HEK293 (cell line): ENCODE measurements at regions not wholly inside any gene's neighbourhood (a gene's known extent, or its start where the extent isn't known, plus 50 kb on each side); places are given as distances from the start of the nearest gene placed in this dataset.

Experiments used
- CTCF ChIA-PET: fragments of 350-600 bp; formaldehyde crosslinking; extraction: SDS; loops from one replicate; lab custom pipeline; 2021; ENCODE audit warnings: antibody characterized with exemption; lab: Yijun Ruan, JAX
- POLR2A ChIA-PET: fragments of 300-600 bp; formaldehyde crosslinking; extraction: SDS; loops from one replicate; lab custom pipeline; 2020; ENCODE audit warnings: antibody characterized with exemption, inconsistent platforms; lab: Yijun Ruan, JAX
- H3K27ac ChIP-seq: fragments of 200-500 bp; sonication (Bioruptor generic); 2 replicates; pipeline ENCODE4 v1.5.1; 2014; ENCODE audit warnings: low read depth, low read length, control low read depth, inconsistent platforms; ENCODE audit errors: extremely low read depth
- H3K36me3 ChIP-seq, 2 experiments: fragments of 200-500 bp in 1 of 2; sonication (Bioruptor generic) in 1 of 2; 1 replicate in 1 of 2; 2 replicates in 1 of 2; pipeline ENCODE4 v1.5.1; 2014 to 2017; ENCODE audit warnings: inconsistent platforms in 2 of 2, low read length in 2 of 2; ENCODE audit not compliant: control insufficient read depth in 2 of 2, insufficient read depth in 1 of 2
- H3K4me1 ChIP-seq: fragments of 200-500 bp; sonication (Bioruptor generic); 2 replicates; pipeline ENCODE4 v1.5.1; 2014; ENCODE audit warnings: mild to moderate bottlenecking, low read length, inconsistent platforms; ENCODE audit not compliant: control insufficient read depth, insufficient read depth
- H3K4me3 ChIP-seq: 2 replicates; pipeline ENCODE4 v1.5.1; 2011; ENCODE audit warnings: low read depth, mild to moderate bottlenecking, control low read depth, low read length, moderate library complexity
- H3K9me3 ChIP-seq: fragments of 200-500 bp; sonication (Bioruptor generic); 2 replicates; pipeline ENCODE4 v1.5.1; 2014; ENCODE audit warnings: low read depth, low read length, inconsistent platforms; ENCODE audit not compliant: control insufficient read depth, insufficient read depth
- AEBP2 ChIP-seq: fragments of 450-650 bp; formaldehyde crosslinking; IDR thresholded peaks from 2 replicates; pipeline ENCODE4 v1.5.1; 2016; ENCODE audit warnings: missing biosample characterization, missing genetic modification characterization, borderline replicate concordance
- EGR2 ChIP-seq: fragments of 450-650 bp; formaldehyde crosslinking; IDR thresholded peaks from 2 replicates; pipeline ENCODE4 v1.5.1; 2016; ENCODE audit warnings: low read depth, missing biosample characterization, missing genetic modification characterization
- GLIS1 ChIP-seq: fragments of 450-650 bp; formaldehyde crosslinking; IDR thresholded peaks from 2 replicates; pipeline ENCODE4 v1.5.1; 2016; ENCODE audit warnings: missing biosample characterization, missing genetic modification characterization
- KLF9 ChIP-seq: fragments of 450-650 bp; formaldehyde crosslinking; IDR thresholded peaks from 2 replicates; pipeline ENCODE4 v1.5.1; 2016; ENCODE audit warnings: missing biosample characterization, missing genetic modification characterization, low read depth
- OSR2 ChIP-seq: fragments of 450-650 bp; formaldehyde crosslinking; IDR thresholded peaks from 2 replicates; pipeline ENCODE4 v1.5.1; 2016; ENCODE audit warnings: missing biosample characterization, missing genetic modification characterization
- OVOL3 ChIP-seq: fragments of 450-650 bp; formaldehyde crosslinking; IDR thresholded peaks from 2 replicates; pipeline ENCODE4 v1.5.1; 2016; ENCODE audit warnings: missing biosample characterization, missing genetic modification characterization
- SCRT2 ChIP-seq: fragments of 450-650 bp; formaldehyde crosslinking; IDR thresholded peaks from 2 replicates; pipeline ENCODE4 v1.5.1; 2016; ENCODE audit warnings: missing biosample characterization, missing genetic modification characterization
- SETDB1 ChIP-seq: IDR thresholded peaks from one replicate; pipeline ENCODE4 v1.6.1; 2017; ENCODE audit warnings: mild to moderate bottlenecking, low read length, moderate library complexity, mixed read lengths; ENCODE audit not compliant: insufficient read length
- YY1 ChIP-seq: fragments of 450-650 bp; formaldehyde crosslinking; IDR thresholded peaks from 2 replicates; pipeline ENCODE4 v1.5.1; 2018; ENCODE audit warnings: missing biosample characterization, missing genetic modification characterization
- ZBTB10 ChIP-seq: fragments of 450-650 bp; formaldehyde crosslinking; IDR thresholded peaks from 2 replicates; pipeline ENCODE4 v1.5.1; 2016; ENCODE audit warnings: missing biosample characterization, missing genetic modification characterization
- ZBTB20 ChIP-seq: fragments of 450-650 bp; formaldehyde crosslinking; IDR thresholded peaks from 2 replicates; pipeline ENCODE4 v1.5.1; 2016; ENCODE audit warnings: missing biosample characterization, missing genetic modification characterization
- ZFHX2 ChIP-seq: fragments of 450-650 bp; formaldehyde crosslinking; conservative IDR thresholded peaks from 2 replicates; pipeline ENCODE4 v1.5.1; 2016; ENCODE audit warnings: missing biosample characterization, missing genetic modification characterization
- ZIC2 ChIP-seq: fragments of 450-650 bp; formaldehyde crosslinking; IDR thresholded peaks from 2 replicates; pipeline ENCODE4 v1.5.1; 2016; ENCODE audit warnings: missing biosample characterization, missing genetic modification characterization
- ZNF10 ChIP-seq: fragments of 450-650 bp; formaldehyde crosslinking; IDR thresholded peaks from 2 replicates; pipeline ENCODE4 v1.5.1; 2017; ENCODE audit warnings: missing biosample characterization, missing genetic modification characterization
- ZNF132 ChIP-seq: fragments of 450-650 bp; formaldehyde crosslinking; IDR thresholded peaks from 2 replicates; pipeline ENCODE4 v1.5.1; 2017; ENCODE audit warnings: missing biosample characterization, missing genetic modification characterization, borderline replicate concordance
- ZNF174 ChIP-seq: fragments of 450-650 bp; formaldehyde crosslinking; IDR thresholded peaks from 2 replicates; pipeline ENCODE4 v1.5.0; 2017; ENCODE audit warnings: missing biosample characterization, mild to moderate bottlenecking, missing genetic modification characterization
- ZNF18 ChIP-seq: fragments of 450-650 bp; formaldehyde crosslinking; IDR thresholded peaks from 2 replicates; pipeline ENCODE4 v1.5.1; 2016; ENCODE audit warnings: missing biosample characterization, missing genetic modification characterization
- ZNF391 ChIP-seq: fragments of 450-650 bp; formaldehyde crosslinking; IDR thresholded peaks from 2 replicates; pipeline ENCODE4 v1.5.1; 2016; ENCODE audit warnings: low read depth, missing biosample characterization, missing genetic modification characterization, borderline replicate concordance
- ZNF473 ChIP-seq: fragments of 450-650 bp; formaldehyde crosslinking; IDR thresholded peaks from 2 replicates; pipeline ENCODE4 v1.5.1; 2017; ENCODE audit warnings: missing biosample characterization, missing genetic modification characterization
- ZNF510 ChIP-seq: fragments of 450-650 bp; formaldehyde crosslinking; IDR thresholded peaks from 2 replicates; pipeline ENCODE4 v1.5.1; 2018; ENCODE audit warnings: mild to moderate bottlenecking, missing genetic modification characterization, missing biosample characterization; ENCODE audit not compliant: insufficient replicate concordance
- ZNF514 ChIP-seq: fragments of 450-650 bp; formaldehyde crosslinking; IDR thresholded peaks from 2 replicates; pipeline ENCODE4 v1.5.1; 2016; ENCODE audit warnings: missing biosample characterization, missing genetic modification characterization
- ZNF596 ChIP-seq: fragments of 450-650 bp; IDR thresholded peaks from 2 replicates; pipeline ENCODE4 v1.5.0; 2018; ENCODE audit warnings: missing biosample characterization, mild to moderate bottlenecking, missing genetic modification characterization, moderate library complexity
- ZNF639 ChIP-seq: fragments of 450-650 bp; formaldehyde crosslinking; IDR thresholded peaks from 2 replicates; pipeline ENCODE4 v1.5.1; 2016; ENCODE audit warnings: missing biosample characterization, missing genetic modification characterization
- ZNF645 ChIP-seq: fragments of 450-650 bp; formaldehyde crosslinking; IDR thresholded peaks from 2 replicates; pipeline ENCODE4; 2016; ENCODE audit warnings: missing biosample characterization, missing genetic modification characterization
- ZNF677 ChIP-seq: fragments of 450-650 bp; IDR thresholded peaks from 2 replicates; pipeline ENCODE4 v1.5.0; 2018; ENCODE audit warnings: missing biosample characterization, mild to moderate bottlenecking, missing genetic modification characterization, moderate library complexity
- ZNF768 ChIP-seq: fragments of 450-650 bp; formaldehyde crosslinking; IDR thresholded peaks from 2 replicates; pipeline ENCODE4 v1.5.1; 2018; ENCODE audit warnings: missing biosample characterization, mild to moderate bottlenecking, missing genetic modification characterization
- ZXDB ChIP-seq: fragments of 450-650 bp; formaldehyde crosslinking; IDR thresholded peaks from 2 replicates; pipeline ENCODE4 v1.5.1; 2016; ENCODE audit warnings: missing biosample characterization, missing genetic modification characterization

GRCh38 chr2:88334418-88334817 lies 118.1 kb downstream of the FOXI3 start:
- ChIA-PET POLR2A (no interaction called here), CTCF (interaction anchor here (3.1 kb wide), 1 partner anchor 17 kb away, joined by 15 read pairs; no protein-coding TSS in a partner anchor)
- peaks cover 13% of the 10 kb centered on the region for H3K4me1 ChIP-seq
- no peak overlapping the region for H3K27ac ChIP-seq
- no peak for TF ChIP-seq ZNF473 (tag by site-specific recombination)
- no peak for TF ChIP-seq ZNF510 (tag by site-specific recombination)
- no peak for TF ChIP-seq SETDB1
- no peak for TF ChIP-seq YY1 (tag by site-specific recombination)
- no peak for TF ChIP-seq ZIC2 (tag by site-specific recombination)
- no peak for TF ChIP-seq ZNF514 (tag by site-specific recombination)
- TF ChIP-seq ZNF391: no peak
- TF ChIP-seq SCRT2 (tag by site-specific recombination): no peak
- no peak for TF ChIP-seq ZNF677
- no peak for TF ChIP-seq OVOL3 (tag by site-specific recombination)
- no peak for TF ChIP-seq ZFHX2
- no peak for TF ChIP-seq ZNF768 (tag by site-specific recombination)
- no peak for TF ChIP-seq ZBTB20 (tag by site-specific recombination)
- no peak for TF ChIP-seq ZXDB (tag by site-specific recombination)
- no peak for TF ChIP-seq ZNF639
- no peak for TF ChIP-seq ZNF18 (tag by site-specific recombination)
- TF ChIP-seq ZNF645 (tag by site-specific recombination): no peak
- H3K9me3 ChIP-seq: no peaks in the 10 kb centered on the region
- no peaks in the 10 kb centered on the region for H3K36me3 ChIP-seq
- H3K4me3 ChIP-seq: no peak overlapping the region

GRCh38 chr2:88331239-88331638 lies 121.3 kb downstream of the FOXI3 start:
- Histone ChIP-seq H3K9me3 (no peaks in the 10 kb centered on the region), H3K4me1 (peaks cover 13% of the 10 kb centered on the region), H3K27ac (peak overlapping the region; percentile 61; the same call in 1 of the 2 replicates)
- POLR2A ChIA-PET: no interaction called here
- TF ChIP-seq ZNF596 (tag by site-specific recombination) (no peak), AEBP2 (tag by site-specific recombination) (no peak), ZNF174 (tag by site-specific recombination) (no peak), ZBTB10 (tag by site-specific recombination) (no peak), SETDB1 (no peak), ZNF10 (no peak), EGR2 (tag by site-specific recombination) (no peak), OSR2 (tag by site-specific recombination) (no peak), ZNF132 (no peak), GLIS1 (no peak), KLF9 (tag by site-specific recombination) (no peak)
- TF ChIP-seq, all 188 proteins: peak for 0
- CTCF ChIA-PET: no interaction called here
- no peak overlapping the region for H3K4me3 ChIP-seq
- H3K36me3 ChIP-seq: no peaks in the 10 kb centered on the region
